ENCODE measurements at regions not wholly inside any gene's neighbourhood (a gene's known extent, or its start where the extent isn't known, plus 50 kb on each side); places are given as distances from the start of the nearest gene placed in this dataset.

DNA sequence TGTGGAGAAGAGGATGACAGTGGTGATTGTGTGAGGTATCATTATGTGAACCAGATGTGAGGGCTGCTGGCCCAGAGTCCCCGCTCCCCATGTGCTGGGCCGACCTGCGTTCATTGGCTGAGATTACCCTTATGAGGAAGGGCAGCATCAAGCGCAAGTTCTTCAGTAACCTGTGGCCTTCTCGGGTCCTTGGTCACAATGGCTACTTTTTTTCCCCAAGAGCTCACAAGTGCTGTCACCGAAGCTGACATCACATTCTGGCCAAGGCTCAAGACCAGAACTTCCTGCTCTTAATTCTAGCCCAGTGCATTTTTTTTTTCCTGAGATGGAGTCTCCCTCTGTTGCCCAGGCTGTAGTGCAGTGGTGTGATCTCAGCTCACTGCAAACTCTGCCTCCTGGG is 262.9 kb downstream of the RHOU start:
- no peak for TF ChIP-seq POLR2A (IDR thresholded peaks at IDR 0.05)
- TF ChIP-seq, protein P1, sequence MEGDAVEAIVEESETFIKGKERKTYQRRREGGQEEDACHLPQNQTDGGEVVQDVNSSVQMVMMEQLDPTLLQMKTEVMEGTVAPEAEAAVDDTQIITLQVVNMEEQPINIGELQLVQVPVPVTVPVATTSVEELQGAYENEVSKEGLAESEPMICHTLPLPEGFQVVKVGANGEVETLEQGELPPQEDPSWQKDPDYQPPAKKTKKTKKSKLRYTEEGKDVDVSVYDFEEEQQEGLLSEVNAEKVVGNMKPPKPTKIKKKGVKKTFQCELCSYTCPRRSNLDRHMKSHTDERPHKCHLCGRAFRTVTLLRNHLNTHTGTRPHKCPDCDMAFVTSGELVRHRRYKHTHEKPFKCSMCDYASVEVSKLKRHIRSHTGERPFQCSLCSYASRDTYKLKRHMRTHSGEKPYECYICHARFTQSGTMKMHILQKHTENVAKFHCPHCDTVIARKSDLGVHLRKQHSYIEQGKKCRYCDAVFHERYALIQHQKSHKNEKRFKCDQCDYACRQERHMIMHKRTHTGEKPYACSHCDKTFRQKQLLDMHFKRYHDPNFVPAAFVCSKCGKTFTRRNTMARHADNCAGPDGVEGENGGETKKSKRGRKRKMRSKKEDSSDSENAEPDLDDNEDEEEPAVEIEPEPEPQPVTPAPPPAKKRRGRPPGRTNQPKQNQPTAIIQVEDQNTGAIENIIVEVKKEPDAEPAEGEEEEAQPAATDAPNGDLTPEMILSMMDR (IDR thresholded peaks at IDR 0.05), result no peak
- no peak for TF ChIP-seq POLR2AphosphoS5 (IDR thresholded peaks at IDR 0.05)
